NCI-H2107 treated with DMSO at 0.1 percent for 48 hours (cell line): ENCODE measurements at regions not wholly inside any gene's neighbourhood (a gene's known extent, or its start where the extent isn't known, plus 50 kb on each side); places are given as distances from the start of the nearest gene placed in this dataset.

ENCODE experiments used
- DNase-seq: peaks from one replicate; lab custom pipeline; 2025; ENCODE audit not compliant: unreplicated experiment; lab: John Stamatoyannopoulos, UW

DNA sequence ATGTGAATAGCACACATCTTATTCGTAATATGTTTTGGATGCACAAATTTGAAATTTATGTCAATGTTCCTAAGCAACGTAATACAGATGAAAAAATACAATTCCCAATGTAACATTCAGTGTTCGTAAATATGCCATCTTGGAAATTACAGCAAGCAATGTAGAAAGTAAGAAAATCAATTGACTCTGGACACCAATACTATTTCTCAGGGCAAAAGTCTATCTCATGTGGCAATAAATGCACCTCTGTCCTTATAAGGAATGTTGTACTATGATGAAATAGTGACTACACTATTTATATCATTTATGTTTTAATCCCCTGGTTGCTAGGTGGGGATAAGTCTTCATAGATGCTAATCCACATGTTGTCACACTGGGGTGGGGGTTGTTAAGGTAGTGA lies 251.2 kb downstream of the GXYLT1 start:
- no peak for DNase-seq

DNA sequence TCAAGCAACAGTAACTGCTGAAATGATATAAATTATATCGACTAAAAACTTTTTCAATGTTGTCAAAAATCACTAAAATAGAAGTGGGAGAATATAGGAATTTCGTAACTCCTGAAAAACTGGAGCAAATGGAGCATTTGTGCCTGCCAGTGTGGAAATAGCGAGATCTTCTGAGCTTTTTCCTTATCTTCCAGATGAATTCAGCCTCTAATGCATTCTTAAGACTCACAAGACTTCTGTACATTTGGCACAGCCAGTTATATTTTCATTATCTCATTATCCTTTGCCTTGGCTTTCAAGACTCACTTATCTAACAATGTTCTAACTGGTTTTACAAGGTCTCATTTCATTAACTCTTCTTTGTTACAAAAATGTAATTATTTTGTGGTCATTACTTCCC lies 252.4 kb downstream of the GXYLT1 start:
- DNase-seq, result no peak

DNA sequence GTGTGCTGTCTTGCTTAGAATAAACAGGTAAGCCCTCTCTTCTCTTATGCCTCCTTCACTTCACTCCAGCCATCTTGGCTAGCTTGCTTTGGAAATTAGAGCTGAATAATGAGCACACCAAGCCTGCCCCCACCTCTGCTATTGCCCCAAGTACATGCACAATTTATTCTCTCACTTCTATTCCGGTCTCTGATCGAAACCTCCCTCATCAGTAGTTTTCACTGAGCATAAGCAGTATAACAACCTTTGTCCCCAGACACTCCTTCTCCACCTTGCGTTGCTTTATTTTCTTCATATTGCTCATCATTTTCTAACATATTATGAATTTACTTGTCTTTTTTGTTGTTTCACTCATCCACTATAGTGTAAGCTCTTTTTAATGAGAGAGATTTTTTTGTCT lies 253.4 kb downstream of the GXYLT1 start:
- no peak for DNase-seq

DNA sequence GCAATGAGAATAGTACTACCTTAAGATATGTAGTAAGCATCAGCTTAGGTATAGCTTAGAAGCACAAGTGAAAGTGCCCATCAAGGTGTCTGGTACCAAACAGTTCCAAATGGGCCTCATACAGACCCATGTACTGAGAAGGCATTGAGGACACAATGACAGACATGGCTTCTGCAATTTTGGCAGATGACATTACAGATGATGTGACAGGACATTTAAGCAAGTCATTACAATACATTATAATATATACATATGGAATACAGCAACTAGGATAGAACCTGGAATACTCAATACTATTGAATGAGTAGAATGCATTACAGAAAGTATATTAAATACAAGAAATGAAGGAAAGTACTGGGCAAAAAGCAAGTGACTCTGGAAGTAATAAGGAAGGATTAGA lies 256.4 kb downstream of the GXYLT1 start:
- DNase-seq, result no peak

DNA sequence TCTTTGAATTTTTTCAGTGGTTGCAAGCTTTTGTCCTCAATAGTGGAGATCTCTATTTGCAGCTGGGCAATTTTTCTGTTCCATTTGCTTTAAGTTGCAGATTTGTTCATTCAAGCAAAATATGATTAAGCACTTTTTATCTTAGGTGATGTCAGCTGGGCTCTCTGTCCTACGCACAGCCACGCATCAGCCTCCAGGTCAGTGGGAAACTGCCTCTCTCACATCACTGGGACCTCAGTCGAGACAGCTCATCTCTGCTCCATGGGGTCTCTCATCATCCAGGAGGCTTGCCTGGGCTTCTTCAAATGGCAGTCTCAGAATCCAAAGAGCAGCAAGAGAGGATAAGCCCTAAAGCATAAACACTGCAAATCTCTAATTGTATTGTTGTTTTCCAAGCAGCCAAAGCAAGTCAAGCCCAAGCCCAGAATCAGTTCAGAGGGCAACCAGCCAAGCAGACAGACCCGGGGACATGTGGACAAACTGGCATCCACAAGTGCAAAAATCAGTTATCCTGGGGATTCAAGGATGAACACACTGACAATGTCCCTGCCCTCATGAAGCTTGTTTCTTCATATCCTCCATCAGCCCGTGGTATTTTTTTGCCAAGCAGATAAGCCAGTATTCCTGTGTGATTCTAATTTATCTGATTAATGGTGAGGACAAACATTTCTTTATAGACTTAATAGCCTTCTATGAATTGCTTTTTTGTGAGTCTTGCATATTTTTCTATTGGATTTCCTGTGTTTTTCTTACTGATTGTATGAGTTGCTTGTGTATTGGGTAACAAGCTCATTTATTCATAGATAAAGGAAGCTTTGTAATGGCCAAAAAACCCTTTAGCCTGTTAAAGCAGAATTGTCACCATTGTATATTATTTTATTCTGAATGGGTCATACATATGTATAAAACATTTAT lies 262.5 kb downstream of the GXYLT1 start:
- DNase-seq, result no peak

DNA sequence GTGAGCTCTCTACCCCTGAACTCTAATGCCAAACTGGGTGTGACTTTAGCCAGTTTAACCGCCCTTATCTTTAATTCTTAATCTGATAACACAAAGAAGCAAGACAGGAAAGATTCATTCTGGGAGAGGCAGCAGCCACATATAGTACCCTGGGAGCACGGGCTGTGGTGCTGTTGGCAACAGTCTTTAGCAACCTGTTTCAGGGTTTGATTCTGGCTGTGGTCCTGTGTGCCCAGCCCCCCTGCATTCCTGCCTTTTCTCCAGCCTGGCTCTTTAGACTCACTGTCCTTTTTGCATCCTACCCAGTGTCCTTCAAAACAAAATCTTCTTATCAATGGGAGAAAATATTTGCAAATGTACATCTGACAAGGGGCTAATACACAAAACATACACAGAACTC lies 275.2 kb downstream of the GXYLT1 start:
- DNase-seq, result no peak

DNA sequence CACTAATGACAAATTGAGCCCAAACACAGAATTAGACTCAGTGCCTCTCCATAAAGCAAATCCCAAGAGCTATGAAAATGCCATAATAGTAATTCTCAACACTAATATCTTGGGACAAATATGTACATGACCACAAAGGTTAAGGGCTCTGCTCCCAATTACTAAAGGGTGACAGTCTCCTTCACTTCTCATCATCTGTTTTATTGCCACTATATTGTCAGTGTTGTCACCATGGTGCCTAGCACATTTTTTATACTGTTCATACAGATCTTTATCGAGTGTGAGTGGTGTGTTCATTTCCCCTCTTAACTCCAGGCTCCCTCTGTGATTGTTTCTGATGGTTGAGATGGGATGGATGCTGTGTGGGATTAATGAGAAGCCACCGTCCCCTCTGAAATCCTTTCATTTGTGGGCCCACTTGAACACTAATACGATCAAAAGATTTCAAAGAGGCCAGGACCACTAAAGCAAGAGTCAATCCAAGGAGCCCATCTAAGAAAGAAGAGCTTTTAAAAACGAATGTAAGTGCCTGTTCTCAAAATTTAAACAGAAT lies 277.7 kb downstream of the GXYLT1 start:
- DNase-seq, result no peak

DNA sequence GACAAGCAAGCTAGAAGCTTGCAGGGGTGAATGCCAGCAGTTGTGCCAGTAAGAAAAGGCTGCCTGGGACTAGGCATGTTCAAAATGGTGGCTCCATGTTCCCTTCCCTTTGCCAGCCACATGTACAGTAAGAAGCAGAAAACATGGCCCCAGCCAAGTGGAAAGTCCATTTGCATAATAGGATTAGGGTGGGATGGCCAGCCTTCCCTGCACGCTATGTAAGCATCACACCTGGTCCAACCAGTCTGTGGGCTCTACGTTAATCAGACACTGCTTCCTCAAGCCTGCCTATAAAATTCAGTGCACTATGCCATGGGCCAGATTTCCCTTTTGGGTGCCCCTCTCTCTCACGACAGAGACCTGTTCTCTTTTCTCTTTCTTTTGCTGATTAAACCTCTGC lies 288.4 kb downstream of the GXYLT1 start:
- no peak for DNase-seq

DNA sequence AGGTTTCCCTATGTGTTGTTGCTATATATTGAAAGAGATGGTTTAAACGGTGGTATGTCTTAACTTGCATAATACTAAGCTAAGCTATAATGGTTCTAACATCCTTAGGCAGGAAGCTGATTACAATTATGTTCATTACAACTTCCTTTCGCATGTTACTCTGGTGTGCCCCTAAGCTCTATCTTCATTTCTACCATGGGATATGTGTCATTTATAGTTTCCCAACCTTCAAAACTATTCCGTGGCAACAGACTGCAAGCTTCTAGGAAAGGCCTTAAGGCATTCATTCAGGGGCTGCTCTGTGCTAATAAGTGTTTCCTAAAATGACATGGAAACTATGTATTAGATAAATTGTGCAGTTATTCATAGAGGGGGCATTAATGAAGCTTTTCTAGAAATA lies 294.6 kb downstream of the GXYLT1 start:
- DNase-seq, result no peak

DNA sequence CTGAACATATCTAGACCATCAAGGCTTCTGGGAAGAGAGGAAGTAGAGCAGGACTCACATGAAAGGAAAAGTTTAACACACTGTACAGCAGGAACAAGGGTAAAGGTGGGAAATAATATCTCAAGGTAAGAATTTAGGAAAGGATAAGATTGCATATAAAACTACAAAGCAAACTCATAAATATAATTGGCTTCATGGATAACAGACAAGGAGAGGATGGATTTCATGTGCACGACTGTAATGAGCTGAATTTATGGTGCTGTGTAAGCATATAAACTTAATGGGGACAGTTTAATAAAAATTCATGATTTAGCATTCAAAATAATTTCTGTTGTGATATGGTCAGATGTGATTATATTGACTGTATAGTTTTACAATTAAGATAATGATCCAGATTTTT lies 298.0 kb downstream of the GXYLT1 start:
- DNase-seq, result no peak

DNA sequence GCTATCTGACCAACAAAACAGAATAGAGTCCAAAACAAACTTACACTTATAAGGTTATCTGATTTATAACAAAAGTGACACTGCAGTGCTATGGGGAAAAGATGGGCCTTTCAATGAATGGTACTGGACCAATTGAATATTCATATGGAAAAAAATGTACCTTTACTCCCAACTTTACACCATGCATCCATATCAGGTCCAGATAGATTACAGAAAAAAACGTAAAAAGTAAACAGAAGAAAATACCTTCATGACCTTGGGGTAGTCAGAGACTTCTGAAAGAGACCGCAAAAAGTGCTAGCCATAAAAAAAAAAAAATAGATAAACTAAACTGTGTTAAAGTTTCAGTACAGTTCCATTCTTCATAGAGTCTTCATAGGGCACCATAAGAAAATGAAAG lies 308.3 kb downstream of the GXYLT1 start:
- no peak for DNase-seq

DNA sequence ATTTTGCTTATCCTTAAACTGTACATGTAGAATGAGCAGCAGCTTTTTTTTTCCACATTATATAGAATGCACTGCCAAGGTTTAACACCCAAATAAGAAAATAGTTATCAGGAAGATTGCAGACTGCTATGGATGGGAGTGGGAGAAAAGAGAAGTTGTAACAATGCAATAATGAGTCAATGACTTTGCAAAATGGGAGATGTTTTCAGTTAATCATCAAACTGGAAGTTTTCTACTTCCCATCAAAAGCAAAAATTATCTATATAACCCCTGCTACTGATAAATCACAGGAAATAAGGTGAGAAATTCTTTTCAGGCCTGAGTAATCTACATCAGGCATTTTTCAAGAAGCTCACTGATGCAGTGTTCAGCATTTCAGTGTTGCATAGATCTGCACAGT lies 309.1 kb downstream of the GXYLT1 start:
- no peak for DNase-seq

DNA sequence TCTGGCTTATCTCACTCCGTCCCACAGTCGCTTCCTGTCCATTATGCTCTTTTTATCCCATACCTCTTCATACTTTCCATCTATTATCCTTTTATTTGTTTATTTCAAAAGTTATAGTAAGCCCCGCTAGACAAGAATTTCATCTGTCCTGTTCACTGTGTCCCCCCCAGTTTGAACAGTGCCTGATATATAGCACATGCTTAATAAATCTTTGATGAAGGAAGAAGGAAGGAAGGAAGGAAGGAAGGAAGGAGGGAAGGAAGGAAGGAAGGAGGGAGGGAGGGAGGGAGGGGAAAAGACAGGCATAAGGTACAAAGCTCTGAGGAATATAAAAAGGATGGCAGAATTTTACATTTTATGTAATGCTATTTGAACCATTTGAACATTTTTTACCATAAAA lies 324.7 kb downstream of the GXYLT1 start:
- DNase-seq, result no peak

DNA sequence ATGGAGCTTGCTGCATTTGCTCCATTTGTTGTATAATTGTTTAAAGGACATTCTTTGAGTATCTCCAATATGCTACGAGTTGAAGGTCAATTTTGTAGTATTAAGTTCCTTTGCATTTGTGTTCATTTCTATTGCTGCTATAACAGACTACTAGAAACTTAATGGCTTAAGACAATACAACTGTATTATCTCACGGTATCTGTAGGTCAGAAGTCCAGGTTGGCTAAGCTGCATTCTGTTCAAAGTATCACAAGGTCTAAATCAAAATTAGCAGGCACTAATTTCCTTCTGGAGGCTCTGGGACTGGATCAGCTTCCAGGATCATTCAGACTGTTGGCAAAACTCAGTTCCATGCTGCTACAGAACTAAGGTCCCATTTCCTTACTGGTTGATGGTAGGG lies 340.6 kb downstream of the GXYLT1 start:
- no peak for DNase-seq

DNA sequence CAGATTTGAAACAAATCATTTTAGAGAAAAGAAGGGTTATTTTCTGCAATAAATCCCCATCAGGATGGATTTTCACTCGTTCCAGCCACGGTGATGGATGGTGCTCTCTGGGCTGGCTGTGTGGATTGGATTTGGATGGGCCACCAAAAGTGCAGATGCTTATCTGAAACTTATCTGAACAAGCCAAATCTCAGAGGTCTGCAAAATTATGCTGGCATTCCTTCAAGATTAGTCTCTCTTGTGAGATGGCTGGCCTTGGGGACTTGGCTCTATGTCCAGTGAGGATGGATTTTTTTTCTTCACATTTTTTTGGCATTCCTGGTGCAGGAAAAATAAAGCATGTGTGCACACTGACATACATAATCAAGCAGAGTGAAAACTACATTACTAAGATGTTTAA lies 341.9 kb downstream of the GXYLT1 start:
- no peak for DNase-seq

DNA sequence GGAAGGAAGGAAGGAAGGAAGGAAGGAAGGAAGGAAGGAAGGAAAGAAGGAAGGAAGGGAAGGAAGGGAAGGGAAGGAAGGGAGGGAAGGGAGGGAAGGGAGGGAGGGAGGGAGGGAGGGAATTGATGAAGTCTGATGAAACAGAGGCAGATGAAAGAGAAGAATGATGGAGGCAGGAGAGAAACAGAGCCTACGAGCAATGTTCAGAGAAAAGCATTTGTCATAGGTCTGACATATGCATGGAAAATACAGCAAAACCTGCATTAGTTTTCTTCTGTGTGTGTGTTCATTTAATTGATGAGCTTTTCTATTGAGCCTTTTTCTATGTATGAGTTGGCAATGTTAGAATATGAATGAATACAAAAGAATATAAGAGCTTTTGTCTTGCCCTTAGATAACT lies 343.4 kb downstream of the GXYLT1 start:
- DNase-seq, result no peak

DNA sequence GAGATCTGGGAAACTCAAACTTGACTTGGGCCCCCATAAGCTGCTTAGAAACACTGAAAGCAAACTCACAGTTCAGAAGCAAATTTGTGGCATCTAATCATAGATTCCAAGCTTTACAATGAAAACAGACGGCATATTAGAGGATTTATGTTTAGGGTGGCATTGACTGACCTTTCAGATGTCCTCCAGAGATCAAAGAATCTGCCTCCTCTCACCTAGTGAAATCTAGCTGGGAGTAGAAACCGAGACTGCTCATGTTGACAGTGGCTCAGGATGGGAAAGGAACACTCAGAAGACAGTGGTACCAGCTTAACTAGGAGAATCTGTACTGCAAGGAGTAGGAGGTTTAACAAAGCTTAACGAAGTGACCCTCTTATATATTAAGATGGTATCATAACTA lies 345.0 kb downstream of the GXYLT1 start:
- DNase-seq, result no peak

DNA sequence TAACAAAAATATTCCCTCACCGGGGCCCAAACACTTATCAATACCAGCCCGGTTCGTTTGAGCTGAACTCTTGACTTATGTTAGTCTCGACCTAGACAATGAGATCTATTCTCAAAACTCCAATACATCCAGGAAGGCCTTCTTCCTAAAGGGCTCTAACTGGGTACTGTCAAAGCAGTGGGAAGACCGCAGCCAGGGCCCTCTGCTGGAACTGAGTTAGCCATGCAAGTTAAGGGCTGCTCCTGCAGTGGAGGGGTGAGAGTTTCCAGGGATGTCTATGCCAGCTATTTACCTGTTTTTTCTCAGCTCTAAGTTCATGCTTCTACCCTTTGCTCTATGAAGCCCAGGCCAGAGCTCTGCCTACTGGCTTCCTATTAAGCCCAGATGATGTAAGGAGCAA lies 348.8 kb downstream of the GXYLT1 start:
- DNase-seq, result no peak

DNA sequence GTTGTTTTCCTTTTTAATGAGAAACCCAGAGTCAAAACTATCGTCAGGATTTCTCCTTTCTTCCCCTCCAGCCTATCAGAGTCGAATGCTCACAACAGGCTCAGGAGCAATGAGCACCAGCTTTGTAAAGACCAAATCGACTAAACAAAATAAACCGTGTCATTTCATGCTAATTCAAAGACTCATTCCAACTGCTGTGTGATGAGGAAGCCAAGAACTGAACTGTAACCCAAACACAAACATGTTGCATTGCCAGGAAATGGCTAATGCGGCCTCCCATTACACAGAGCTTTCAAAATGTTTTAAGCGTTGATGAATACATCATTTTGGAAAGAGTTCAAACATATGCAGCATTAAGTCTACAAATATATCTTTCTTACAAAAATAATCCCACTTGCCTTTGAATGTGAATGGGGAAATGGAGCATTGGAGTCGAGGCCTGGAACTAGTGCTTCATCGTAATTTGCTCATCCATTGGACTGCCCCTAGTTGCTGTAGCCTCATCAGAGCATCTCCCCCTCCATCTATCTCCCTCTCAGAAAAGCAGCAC lies 349.5 kb downstream of the GXYLT1 start:
- DNase-seq, result no peak

DNA sequence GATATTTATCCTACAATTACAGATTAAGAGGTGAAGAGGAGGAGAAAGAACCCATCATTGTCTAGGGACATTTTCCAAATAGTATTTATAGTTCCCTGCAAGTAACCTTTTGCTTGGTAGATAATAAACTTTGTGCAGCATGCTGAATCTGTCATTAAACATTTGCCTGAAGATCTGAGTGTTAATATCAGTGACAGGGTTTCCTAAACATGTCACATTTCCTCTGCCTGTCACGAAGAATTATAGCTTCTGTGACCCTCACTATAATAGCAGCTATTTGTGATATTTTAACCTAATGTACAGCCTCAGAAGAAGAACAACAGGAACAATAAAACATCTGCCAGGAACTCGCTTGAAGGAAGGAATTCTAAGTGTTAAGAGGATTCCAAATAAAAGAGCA lies 350.3 kb downstream of the GXYLT1 start:
- DNase-seq, result no peak

DNA sequence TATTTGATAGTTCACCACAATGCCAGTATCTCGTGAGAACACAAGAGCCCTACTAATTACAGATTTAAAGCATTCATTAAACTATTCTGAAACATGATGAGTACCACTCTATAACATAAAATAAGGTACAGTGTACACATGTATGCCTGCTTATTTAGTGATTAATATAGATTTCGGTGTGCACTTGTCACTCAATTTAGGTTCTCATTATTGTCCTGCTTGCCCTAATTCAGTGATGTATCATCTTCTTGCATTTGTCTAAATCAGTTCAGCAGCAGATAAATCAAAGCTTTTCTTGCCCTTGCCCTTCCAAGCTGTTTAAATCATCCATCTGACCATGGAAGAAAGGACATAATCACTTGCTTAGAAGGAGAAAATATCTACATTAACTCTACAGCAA lies 359.7 kb downstream of the GXYLT1 start:
- no peak for DNase-seq

DNA sequence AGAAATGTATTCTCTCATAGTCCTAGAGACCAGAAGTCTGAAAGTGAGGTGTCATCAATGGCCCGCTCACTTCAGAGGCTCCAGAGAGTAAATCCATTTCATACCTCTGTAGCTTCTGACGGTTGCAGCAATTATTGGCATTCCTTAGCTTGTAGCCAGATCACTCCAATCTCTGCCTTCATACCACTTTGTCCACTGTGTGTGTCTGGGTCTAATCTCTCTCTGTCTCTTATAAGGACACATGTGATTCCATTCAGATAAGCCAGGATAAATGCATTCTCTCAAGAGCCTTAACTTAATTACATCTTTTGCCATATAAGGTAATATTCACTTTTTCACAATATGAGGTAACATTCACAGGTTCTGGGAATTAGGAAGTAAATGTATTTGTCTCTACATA lies 365.7 kb downstream of the GXYLT1 start:
- no peak for DNase-seq
